ENCODE measurements at regions not wholly inside any gene's neighbourhood (a gene's known extent, or its start where the extent isn't known, plus 50 kb on each side); places are given as distances from the start of the nearest gene placed in this dataset.

DNA sequence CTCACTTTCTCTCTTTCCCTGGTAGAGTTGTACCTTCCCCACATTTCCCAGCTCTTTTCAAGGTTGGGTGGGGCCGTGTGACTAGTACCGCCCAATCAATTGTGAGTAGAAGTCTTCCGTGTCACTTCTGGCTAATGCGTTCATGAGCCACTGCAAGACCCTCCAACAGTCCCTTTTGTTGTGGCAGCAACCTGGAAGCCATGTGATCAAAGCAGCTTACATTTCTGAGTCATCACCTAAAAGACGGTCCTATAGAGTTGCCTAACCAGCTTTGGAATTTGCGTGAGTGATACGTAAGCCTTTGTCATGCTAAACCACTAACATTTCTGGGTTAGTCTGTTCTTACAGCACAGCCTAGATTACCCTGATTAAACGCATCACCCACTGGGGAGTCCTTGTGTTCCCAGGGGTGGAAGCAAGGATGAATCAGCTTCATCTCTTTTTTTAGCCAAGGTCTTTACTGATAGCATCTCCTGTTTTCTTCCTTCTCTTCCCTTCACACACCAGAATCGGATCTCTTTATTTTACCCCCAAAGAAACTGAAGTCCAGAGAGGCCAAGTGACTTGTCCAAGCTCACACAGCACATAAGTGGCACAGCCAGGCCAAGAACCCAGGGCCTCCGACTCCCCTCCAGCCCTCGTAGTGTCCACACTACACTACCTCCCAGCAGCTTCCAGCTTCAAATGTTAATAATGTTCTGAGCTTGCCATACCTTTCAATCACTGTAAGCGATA is 366.3 kb upstream of the XYLT1 start:
- ATAC-seq (ENCODE audit: low read depth in 2 of 2), result no peak
- no peak overlapping the region for H3K4me3 Mint-ChIP-seq
- H3K27me3 Mint-ChIP-seq, result peaks cover 10 to 20% (median 13%) of the 10 kb centered on the region in 3 donors
- no peak overlapping the region for H3K27ac Mint-ChIP-seq
- no peak for DNase-seq
- no peaks in the 10 kb centered on the region for H3K36me3 Mint-ChIP-seq
- H3K4me1 Mint-ChIP-seq, result no peaks in the 10 kb centered on the region
- peaks cover 0 to 4% (median 0%) of the 10 kb centered on the region in 7 donors for H3K9me3 Mint-ChIP-seq

GRCh38 chr16:17835118-17835876 is 364.5 kb upstream of the XYLT1 start:
- H3K4me3 Mint-ChIP-seq, result no peak overlapping the region
- no peaks in the 10 kb centered on the region for H3K9me3 Mint-ChIP-seq

GRCh38 chr16:17832738-17833137 is 362.0 kb upstream of the XYLT1 start:
- no peak for ATAC-seq (ENCODE audit: low read depth in 2 of 2)
- no peak for DNase-seq
- H3K4me3 Mint-ChIP-seq, result no peak overlapping the region
- no peaks in the 10 kb centered on the region for H3K36me3 Mint-ChIP-seq
- H3K27ac Mint-ChIP-seq, result no peak overlapping the region
- no peaks in the 10 kb centered on the region for H3K9me3 Mint-ChIP-seq
- peaks cover 0 to 14% (median 13%) of the 10 kb centered on the region in 3 donors for H3K27me3 Mint-ChIP-seq
- no peaks in the 10 kb centered on the region for H3K4me1 Mint-ChIP-seq

More at GRCh38 chr16:17835118-17835876, 364.5 kb upstream of the XYLT1 start:
- no peak for DNase-seq
- no peak for ATAC-seq (ENCODE audit: low read depth in 2 of 2)
- Mint-ChIP-seq H3K27me3 (peaks cover 5 to 14% (median 13%) of the 10 kb centered on the region in 3 donors), H3K4me1 (no peaks in the 10 kb centered on the region), H3K36me3 (no peaks in the 10 kb centered on the region), H3K27ac (no peak overlapping the region)

DNA sequence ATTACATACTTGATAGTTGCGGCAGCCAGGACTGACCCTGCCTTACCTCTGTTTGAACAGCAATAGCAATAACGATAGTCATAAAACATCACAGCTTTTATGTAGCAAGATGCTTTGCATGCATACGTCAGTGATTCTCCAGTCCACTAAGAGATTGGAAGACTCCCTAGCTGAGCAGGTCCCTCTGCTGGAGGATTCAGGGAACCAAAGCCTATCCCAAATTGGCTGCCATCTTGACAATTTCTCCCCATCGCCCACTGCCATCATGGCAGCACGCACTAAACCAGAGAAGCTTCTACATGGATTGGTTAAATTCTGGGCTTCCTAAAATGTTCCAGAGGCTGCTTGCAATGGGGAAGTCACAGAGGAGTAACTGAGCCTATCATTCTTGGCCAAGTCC is 360.6 kb upstream of the XYLT1 start:
- H3K4me1 Mint-ChIP-seq, result no peaks in the 10 kb centered on the region
- H3K9me3 Mint-ChIP-seq, result no peaks in the 10 kb centered on the region
- no peaks in the 10 kb centered on the region for H3K36me3 Mint-ChIP-seq
- DNase-seq (no peak), ATAC-seq (ENCODE audit: low read depth in 2 of 2) (no peak)
- no peak overlapping the region for H3K27ac Mint-ChIP-seq
- H3K4me3 Mint-ChIP-seq, result no peak overlapping the region
- peaks cover 0 to 14% (median 13%) of the 10 kb centered on the region in 3 donors for H3K27me3 Mint-ChIP-seq

- no peaks in the 10 kb centered on the region for H3K9me3 Mint-ChIP-seq
- peaks cover under 1 to 14% (median 13%) of the 10 kb centered on the region in 3 donors for H3K27me3 Mint-ChIP-seq
- no peaks in the 10 kb centered on the region for H3K36me3 Mint-ChIP-seq
- ATAC-seq (ENCODE audit: low read depth in 2 of 2) (no peak), DNase-seq (no peak)
- H3K4me3 Mint-ChIP-seq, result no peak overlapping the region
- H3K27ac Mint-ChIP-seq, result no peak overlapping the region
- H3K4me1 Mint-ChIP-seq, result no peaks in the 10 kb centered on the region
Observed at GRCh38 chr16:17830651-17831050, 359.9 kb upstream of the XYLT1 start.

- no peak overlapping the region for H3K4me3 Mint-ChIP-seq
- DNase-seq (no peak), ATAC-seq (ENCODE audit: low read depth in 2 of 2) (no peak)
- H3K27ac Mint-ChIP-seq, result no peak overlapping the region
- H3K4me1 Mint-ChIP-seq, result no peaks in the 10 kb centered on the region
- H3K27me3 Mint-ChIP-seq, result peaks cover 5 to 17% (median 12%) of the 10 kb centered on the region in 3 donors
- no peaks in the 10 kb centered on the region for H3K9me3 Mint-ChIP-seq
- no peaks in the 10 kb centered on the region for H3K36me3 Mint-ChIP-seq
Observed at GRCh38 chr16:17829811-17830210, 359.1 kb upstream of the XYLT1 start.

- H3K27me3 Mint-ChIP-seq, result peaks cover 0 to 21% (median 16%) of the 10 kb centered on the region in 3 donors
- H3K27ac Mint-ChIP-seq, result no peak overlapping the region
- no peaks in the 10 kb centered on the region for H3K9me3 Mint-ChIP-seq
- ATAC-seq (ENCODE audit: low read depth in 2 of 2) (no peak), DNase-seq (no peak)
- H3K4me1 Mint-ChIP-seq, result no peaks in the 10 kb centered on the region
- no peak overlapping the region for H3K4me3 Mint-ChIP-seq
- H3K36me3 Mint-ChIP-seq, result no peaks in the 10 kb centered on the region
Observed at GRCh38 chr16:17828012-17828411, 357.3 kb upstream of the XYLT1 start.

DNA sequence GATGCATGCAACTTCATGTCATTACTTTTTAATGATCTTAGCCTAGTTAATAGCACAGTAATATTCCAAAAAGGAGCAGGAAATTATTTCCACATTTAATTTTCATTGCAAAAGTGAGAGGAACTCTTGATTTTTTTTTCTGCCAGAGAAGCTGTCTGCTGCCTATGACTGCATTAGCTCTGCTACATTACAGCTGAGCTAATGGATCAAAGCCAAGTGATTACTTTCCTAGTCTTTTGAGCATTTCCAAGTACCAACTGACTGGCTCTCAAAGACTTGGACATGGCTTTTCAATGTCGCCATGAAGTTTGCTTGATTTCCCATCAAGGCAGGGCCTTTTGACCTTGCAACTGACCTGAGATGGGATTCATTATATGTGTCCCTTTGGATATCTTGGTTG is 356.6 kb upstream of the XYLT1 start:
- Mint-ChIP-seq H3K36me3 (no peaks in the 10 kb centered on the region), H3K4me3 (no peak overlapping the region), H3K27ac (no peak overlapping the region), H3K4me1 (no peaks in the 10 kb centered on the region), H3K27me3 (peaks cover 0 to 22% (median 18%) of the 10 kb centered on the region in 3 donors), H3K9me3 (no peaks in the 10 kb centered on the region)
- ATAC-seq (ENCODE audit: low read depth in 2 of 2), result no peak
- DNase-seq, result no peak

- Mint-ChIP-seq H3K9me3 (peaks cover 4 to 30% (median 19%) of the 10 kb centered on the region in 7 donors), H3K36me3 (peaks cover 0 to 7% of the 10 kb centered on the region in 2 donors), H3K27me3 (peaks cover 0 to 11% (median 1%) of the 10 kb centered on the region in 3 donors), H3K4me1 (no peaks in the 10 kb centered on the region), H3K27ac (no peak overlapping the region), H3K4me3 (no peak overlapping the region)
- no peak for ATAC-seq (ENCODE audit: low read depth in 2 of 2)
- no peak for DNase-seq
Observed at GRCh38 chr16:17817943-17818342, 347.2 kb upstream of the XYLT1 start.

- Mint-ChIP-seq H3K9me3 (peaks cover 4 to 30% (median 19%) of the 10 kb centered on the region in 7 donors), H3K36me3 (peaks cover 0 to 7% of the 10 kb centered on the region in 2 donors), H3K27me3 (peaks cover 0 to 8% (median 0%) of the 10 kb centered on the region in 3 donors), H3K4me1 (no peaks in the 10 kb centered on the region), H3K4me3 (no peak overlapping the region), H3K27ac (no peak overlapping the region)
- ATAC-seq (ENCODE audit: low read depth in 2 of 2) (no peak), DNase-seq (no peak)
Observed at GRCh38 chr16:17817260-17817659, 346.5 kb upstream of the XYLT1 start.

DNA sequence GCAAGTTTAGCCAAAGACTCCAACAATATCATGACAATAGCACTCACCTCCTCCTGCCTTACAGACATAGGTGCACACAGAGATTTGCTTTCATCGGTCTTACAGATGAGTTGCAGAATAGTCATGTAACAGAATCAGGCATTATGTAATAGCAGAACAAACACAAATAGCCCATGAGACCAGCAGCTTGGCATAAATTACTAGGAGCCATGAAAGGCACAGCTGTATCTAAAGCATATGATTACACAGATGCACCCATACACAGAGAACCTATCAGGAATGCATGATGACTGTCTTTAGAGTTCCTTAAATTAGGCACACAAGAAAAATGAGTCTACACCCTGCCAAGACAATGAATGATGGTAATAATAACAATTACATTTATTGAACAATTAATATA is 342.0 kb upstream of the XYLT1 start:
- ATAC-seq (ENCODE audit: low read depth in 2 of 2) (no peak), DNase-seq (no peak)
- peaks cover 7% of the 10 kb centered on the region in 2 donors for H3K36me3 Mint-ChIP-seq
- no peaks in the 10 kb centered on the region for H3K4me1 Mint-ChIP-seq
- no peak overlapping the region for H3K4me3 Mint-ChIP-seq
- H3K9me3 Mint-ChIP-seq, result peaks cover 8 to 39% (median 22%) of the 10 kb centered on the region in 7 donors
- H3K27me3 Mint-ChIP-seq, result peaks cover 6 to 12% (median 10%) of the 10 kb centered on the region in 3 donors
- no peak overlapping the region for H3K27ac Mint-ChIP-seq

DNA sequence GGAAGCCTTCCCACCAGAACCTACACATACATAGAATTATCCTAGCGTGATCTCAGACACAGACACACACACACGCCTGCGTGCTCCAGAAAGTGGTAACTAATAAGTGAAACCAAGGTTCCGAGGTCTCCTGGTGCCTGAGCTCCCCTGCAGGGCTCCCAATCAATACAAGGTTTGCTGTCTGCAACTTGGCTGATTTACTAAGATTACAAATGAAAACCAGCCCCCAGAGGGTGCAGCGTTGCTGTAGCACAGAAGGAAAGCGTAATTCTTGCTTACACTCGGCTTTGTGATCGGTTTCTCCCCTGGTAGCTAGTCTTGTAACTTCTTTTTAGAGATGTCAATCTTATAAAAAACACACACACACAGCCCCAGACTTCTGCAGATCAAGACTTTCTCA is 334.1 kb upstream of the XYLT1 start:
- no peaks in the 10 kb centered on the region for H3K4me1 Mint-ChIP-seq
- peaks cover 16 to 29% (median 22%) of the 10 kb centered on the region in 3 donors for H3K27me3 Mint-ChIP-seq
- H3K4me3 Mint-ChIP-seq, result no peak overlapping the region
- H3K9me3 Mint-ChIP-seq, result peaks cover 0 to 4% (median 0%) of the 10 kb centered on the region in 7 donors
- no peak overlapping the region for H3K27ac Mint-ChIP-seq
- DNase-seq (no peak), ATAC-seq (ENCODE audit: low read depth in 2 of 2) (no peak)
- no peaks in the 10 kb centered on the region for H3K36me3 Mint-ChIP-seq

DNA sequence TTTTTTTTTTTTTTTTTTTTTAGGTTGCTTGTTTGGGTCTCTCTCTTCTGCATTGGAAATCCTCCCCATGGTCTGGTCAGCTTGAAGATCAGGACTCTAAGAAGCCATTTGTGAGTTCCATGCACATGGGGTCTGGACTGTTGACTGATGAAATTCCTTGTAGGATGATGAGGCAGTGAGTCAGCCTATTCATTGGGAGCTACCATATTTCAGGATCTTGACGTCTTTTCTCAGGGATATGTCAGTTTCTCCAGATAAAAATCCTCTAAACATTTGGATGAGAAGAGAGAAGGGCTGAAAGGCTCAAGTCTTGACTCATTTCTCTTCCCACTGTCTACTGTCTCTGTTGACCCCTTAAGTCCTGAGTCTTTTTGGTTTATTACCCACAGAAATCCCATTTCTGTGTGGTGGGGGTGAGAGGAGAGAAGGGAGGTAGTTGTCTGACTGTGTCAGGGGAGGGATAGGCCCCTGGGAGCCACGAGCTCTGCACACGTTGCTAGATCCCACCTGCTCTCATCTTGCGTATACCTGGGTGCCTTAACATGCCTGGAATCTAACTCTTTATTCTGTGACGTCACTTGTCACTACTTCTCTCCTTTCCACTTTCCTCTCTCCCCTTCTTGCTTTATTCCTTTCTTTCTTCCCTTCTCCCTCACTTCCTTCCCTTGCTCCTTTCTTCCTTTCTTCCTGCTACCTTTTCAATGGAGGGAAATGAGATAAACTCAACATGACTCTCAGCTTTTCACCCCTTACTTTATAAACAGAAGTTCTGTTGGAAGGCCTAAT is 333.1 kb upstream of the XYLT1 start:
- Mint-ChIP-seq H3K27ac (no peak overlapping the region), H3K9me3 (peaks cover 0 to 4% (median 0%) of the 10 kb centered on the region in 7 donors), H3K4me3 (no peak overlapping the region), H3K36me3 (no peaks in the 10 kb centered on the region), H3K27me3 (peaks cover 18 to 29% (median 22%) of the 10 kb centered on the region in 3 donors), H3K4me1 (no peaks in the 10 kb centered on the region)
- no peak for ATAC-seq (ENCODE audit: low read depth in 2 of 2)
- DNase-seq, result no peak
